ENCODE measurements at regions not wholly inside any gene's neighbourhood (a gene's known extent, or its start where the extent isn't known, plus 50 kb on each side); places are given as distances from the start of the nearest gene placed in this dataset.

DNA sequence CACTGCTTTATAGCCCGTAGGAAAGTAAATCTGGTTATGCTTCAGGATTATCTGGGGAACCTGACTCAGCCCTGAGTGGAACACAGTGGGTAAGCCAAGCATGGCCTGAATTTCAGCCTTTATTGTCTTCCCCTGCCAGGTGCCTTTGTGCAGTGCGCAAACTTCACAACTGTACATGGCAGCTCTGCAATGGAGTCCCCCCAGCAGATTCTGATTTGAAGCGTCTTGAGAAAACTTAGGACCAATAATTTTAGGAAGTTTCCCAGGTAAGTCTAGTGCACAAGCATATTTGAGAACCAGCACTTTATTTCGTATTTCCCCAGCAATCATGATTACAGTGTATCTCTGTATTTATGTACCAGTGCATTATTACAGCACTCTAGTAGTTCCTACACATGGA is 112.1 kb upstream of the ARL4C start:
- TF ChIP-seq CTCF (IDR thresholded peaks at IDR 0.05): no peak
- TF ChIP-seq EP300 (IDR thresholded peaks at IDR 0.05): no peak
- no peak for TF ChIP-seq POLR2AphosphoS5 (IDR thresholded peaks at IDR 0.05)
- TF ChIP-seq POLR2A (IDR thresholded peaks at IDR 0.05): no peak
